ENCODE measurements at regions not wholly inside any gene's neighbourhood (a gene's known extent, or its start where the extent isn't known, plus 50 kb on each side); places are given as distances from the start of the nearest gene placed in this dataset.
"Not testable (repeated sequence)": the region's sequence is repeated elsewhere in the genome, so short reads cannot be mapped to it uniquely, and the experiment has no call there.

- DNase-seq = no peak
These were observed 187.8 kb downstream of the ZNF516 start for GRCh38 chr18:76307293-76307690.

DNA sequence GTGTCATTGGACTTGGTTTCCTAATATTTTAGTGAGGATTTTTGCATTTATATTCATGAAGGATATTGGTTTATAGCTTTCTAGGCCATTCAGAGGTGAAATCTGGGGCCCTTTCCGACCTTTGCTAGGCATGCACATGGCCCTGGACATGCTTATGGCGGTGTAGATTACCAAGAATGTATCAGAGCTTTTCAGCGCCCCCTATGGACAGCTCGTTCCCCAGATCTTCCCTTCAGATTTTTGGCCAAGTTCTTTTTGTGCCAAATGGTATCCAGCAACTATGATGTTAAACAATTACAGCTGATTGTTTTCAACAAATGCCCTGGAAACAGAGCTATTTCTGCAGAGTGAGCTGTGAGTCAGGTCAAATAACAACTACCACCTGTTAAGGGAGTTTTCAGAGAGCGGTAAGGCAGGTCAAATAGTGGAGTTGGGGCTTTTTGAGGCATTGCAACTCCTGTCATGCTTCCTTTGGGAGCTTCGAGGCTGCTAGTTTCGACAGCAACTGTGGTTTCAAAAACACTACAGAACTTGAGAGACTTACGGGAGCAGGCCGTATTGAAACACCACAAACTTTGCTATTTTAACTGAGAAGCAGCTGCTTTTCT is 188.3 kb downstream of the ZNF516 start:
- no peak for DNase-seq

DNA sequence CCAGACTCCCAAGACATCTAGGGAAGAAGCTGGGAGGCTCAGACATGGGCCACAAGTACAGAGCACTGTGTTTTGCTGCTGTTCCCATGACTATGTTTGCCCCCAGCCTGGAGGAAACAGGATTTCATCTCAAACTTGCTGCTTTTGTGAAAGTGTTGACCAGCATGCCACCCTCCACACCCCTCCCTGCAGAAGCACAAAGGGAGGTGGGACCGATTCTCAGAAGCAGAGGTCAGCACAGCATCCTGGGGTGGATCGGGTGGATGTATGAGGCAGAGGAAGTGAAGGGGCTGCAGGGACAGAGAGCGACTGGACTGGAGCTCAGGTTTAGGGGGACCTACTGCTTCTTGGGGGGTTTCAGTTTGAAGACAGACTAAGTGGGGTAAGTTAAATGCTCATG is 209.2 kb downstream of the ZNF516 start:
- no peak for DNase-seq

GRCh38 chr18:76281565-76281964 is 213.5 kb downstream of the ZNF516 start:
- DNase-seq = no peak

DNA sequence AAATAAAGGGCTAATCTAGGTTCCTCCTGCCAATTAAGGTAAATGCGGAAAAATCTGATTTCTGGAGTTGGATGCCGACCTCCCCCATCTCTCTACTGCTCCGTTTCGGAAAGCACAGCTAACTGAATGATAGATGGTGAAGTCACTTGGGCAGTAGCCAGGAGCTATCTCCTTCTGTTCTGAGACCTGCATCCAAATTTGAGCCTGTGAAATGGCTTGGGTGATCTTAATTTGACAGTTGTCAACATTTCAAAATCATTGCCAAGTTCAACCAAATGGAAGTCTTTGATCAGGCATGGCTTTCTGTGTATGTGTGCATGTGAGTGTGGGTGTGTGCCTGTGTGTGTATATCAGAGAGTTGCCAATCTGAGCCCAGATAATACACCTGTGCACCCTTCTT is 217.2 kb downstream of the ZNF516 start:
- DNase-seq = no peak

- DNase-seq = no peak
These were observed 219.2 kb downstream of the ZNF516 start for GRCh38 chr18:76275727-76276313.

DNA sequence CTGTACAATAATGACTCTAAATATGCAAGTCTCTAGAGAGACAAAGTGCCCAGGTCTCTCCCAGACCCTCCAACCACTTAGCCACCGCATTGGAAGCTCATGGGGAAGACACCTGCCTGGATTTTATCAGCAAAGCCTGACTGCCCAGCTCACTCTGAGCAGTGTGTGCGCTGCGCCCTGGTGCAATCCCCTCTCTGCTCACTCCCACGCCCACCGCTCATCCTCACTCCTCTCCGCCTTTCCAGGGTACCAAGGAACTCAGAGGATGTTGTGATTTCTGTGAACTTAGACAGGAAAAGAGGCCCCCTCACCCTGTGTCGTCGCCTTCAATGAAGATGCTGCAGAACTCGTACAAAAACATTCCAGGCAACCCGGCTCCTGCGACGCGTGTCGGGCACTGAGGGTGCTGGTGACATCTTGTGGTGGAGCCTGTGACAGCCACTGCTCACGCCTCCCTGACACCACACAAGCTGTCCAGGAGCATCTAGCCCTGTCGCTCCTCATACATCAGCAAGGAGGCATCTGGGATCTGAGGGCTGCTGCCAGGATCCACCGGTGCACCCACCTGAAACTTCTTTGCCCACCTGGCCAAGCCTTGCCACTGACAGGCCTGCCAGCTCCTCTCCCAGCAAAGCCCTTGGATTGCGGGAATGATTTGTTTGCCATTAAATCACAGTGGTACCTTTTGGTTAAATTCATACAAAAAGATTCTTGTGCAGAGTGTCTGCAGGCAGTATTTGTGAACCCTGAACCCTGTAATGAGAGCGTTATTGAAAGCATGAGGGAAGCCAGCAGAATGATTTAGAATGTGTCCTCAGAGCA is 220.4 kb downstream of the ZNF516 start:
- peak; percentile 82 for DNase-seq

DNA sequence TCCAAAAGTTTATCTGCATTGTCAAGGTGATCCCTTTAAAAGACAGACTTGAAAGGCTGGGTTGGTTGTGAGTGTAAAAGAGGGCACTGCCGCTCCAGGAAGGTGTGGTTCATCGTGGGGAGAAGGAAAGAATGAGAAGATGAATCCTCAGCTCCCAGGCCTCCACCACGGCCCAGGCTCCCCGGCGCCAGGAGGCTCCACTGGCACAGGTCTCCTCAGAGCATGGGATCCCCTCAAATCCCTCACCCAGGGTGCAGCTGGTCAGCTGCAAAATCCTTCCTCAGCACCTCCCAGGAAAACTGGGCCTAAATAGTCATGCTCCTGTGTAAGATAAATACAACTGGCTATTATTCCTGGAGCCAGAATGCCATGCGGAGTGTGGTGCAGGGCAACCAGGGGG is 221.1 kb downstream of the ZNF516 start:
- DNase-seq = no peak

DNA sequence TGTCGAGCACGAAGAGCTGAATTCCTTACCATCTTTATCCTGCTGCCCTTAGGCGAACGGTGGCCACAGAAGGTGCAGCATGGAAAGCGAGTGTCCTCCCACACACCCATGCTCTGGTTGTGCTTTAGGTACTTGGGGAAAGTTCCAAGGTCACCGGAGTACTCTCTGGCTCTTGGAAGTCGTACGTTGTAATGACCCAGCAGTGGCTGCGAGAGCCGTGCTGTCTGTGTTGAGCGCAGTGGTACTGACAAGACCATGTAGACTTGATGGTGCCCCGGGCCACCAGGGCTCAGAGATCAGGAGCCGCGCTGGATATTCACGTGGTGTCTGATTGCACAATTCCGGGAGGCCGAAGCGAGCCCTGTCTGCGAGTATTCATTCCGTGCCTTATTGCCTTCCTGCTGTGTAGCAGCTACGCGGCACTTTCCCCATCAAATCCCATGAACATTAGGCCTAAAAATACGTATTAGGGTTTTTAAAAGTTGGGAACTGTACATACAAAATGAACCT is 222.0 kb downstream of the ZNF516 start:
- DNase-seq = no peak

DNA sequence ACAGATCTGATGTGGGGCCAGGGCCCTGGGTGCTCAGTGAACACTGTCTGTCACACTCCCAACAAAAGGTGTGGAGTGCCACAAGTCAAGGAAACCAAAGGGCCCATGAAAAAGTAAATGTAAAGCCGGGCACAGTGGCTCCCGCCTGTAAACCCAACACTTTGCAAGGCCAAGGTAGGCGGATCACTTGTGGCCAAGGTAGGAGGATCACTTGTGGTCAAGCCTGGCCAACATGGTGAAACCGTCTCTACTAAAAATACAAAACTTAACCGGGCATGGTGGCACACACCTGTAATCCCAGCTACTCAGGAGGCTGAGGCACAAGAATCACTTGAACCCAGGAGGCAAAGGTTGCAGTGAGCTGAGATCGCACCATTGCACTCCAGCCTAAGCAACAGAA is 227.6 kb downstream of the ZNF516 start:
- DNase-seq = not testable (repeated sequence)

DNA sequence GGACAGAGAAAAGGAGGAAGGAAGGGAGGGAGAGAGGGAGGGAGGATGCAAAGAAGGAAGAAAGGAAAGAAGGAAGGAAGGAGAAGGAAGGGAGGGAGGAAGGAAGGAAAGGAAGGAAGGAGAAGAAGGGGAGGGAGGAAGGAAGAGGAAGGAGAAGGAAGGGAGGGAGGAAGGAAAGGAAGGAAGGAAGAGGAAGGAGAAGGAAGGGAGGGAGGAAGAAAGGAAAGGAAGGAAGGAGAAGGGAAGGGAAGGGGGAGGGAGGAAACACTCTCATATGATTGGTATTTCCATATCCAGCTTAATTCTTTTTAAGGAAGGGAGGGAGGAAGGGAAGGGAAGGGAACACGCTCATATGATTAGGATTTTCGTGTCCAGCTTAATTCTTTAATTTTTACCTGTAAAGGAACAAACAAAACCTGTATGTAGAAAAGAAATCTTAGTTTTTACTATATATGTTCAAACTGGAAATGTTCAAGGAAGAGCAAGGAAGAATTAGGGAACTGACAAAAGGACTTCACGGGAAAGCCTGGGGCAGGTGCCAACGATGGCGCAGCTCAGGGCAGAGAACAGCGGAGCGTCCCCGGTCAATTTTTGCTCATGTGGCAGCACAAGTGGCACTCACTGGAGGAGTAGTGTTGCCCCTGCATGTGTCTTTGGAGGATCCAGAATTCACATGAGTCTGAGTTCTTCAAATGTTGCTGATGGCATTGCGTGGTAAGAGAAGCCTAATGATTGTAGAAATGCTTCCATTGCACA is 228.6 kb downstream of the ZNF516 start:
- no peak for DNase-seq

DNA sequence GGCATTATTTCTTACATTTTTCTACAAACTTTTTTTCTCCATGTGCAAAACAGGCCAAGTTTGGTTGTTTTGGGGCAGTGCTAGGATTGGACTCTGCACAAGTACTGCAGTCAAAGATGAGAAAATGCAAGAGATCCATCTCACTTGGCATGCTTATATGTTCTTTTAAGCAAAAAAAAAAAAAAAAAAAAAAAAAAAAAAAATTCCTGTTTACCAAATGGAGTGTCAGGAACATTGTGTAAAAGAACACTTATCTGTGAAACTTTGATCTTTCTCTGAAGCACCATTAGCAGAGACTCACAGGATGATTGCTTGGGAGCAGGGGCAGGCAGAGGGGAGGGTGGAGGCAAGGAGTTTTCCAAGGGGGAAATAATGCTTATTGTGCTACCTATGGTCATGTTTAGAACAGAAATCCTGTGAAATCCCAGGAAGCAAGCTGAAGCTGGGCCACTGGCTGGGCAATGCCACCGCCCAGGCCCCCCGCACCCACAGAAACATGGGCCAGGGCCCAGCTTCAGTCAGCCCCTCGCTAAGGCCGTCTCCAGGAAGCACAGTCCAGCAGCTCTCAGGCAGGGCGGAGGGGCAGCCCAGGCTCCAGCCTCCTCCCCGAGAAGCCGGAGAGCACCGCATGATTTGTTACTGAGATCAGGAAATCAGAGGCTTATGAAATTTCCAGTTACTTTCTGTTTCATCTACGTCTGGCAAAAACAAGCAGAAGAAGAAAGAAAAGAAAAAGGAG is 229.4 kb downstream of the ZNF516 start:
- DNase-seq = no peak

DNA sequence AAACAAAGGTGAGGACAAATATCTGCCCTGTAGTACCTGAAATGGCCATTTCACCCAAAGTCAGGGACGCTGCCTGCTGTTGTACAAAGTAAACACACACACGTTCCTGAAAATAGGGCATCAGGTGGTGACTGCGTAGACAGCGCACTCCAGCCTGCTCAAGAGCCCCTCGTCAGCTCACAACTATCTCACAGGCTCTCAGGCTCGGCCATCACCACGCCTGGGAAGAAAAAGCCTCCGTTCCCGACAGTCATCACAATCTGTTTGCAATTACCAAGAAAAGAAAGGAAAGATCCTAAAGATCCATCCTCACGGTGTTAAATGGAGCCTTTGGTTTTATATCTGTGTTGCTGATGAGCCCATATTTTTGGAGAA is 230.2 kb downstream of the ZNF516 start:
- DNase-seq = no peak

- DNase-seq = no peak
These were observed 230.7 kb downstream of the ZNF516 start for GRCh38 chr18:76264198-76264875.

DNA sequence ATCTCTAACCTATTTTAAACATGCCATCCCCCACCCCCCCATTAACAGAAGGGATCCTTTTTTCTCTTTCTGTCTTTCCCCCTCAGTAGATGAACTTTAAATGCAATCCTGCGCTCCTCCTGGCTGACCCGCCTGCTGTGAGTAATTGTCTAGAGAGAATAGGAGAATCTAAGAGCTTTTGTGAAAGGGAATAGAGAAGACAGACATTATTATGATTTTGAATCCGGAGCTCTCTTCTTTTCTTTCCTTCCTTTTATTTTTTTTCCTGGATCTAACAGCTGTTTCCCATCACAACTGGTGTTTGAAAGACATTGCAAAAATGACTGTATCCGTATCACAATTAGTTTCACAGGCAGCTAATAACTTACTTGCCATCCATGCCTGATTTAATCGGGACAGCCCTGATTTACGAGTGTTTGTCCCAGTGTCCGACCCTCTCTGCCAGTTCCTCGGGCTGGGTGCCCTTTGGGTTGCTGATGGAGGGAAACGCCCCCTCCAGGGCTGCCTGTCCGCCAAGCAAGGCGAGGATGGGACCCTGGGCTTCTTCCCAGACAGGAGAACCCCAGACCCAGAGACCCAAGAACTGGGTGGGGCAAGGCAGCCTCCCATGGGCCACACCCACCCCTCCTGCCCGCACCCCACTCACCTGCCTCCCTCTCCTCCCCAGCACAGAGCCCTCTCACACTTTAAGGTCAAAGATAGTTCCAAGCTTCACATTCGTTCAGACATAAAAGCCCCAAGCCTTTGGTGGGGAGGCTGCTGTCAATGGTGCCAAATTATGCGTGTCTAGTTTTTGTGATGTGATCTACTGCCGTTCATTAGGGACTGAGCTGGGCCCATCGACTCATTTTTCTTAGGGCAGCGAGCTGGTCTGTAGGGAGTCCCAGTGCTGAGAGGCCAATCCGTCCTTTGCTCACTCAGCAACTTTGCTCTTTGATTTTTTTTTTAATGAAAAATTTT is 231.7 kb downstream of the ZNF516 start:
- DNase-seq = peak; percentile 83

- no peak for DNase-seq
These were observed 234.0 kb downstream of the ZNF516 start for GRCh38 chr18:76260941-76261472.

DNA sequence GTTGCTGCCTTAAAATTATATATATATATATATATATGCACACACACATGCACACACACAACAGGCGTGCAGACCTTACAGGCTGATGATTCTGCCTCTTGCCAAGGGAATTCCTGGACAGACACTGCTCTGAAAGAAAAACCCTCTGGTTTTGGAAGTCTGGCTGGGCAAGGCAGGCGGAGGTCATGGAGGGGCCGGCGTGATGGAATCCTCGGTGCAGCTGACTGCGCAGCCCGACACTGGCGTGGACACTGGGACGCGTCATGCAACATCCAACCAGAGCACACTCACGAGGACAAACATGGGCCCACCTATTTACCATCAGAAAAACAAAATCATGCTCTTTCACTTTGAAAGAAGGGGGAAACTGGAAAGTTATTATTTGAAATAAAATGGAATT is 235.3 kb downstream of the ZNF516 start:
- DNase-seq = no peak

DNA sequence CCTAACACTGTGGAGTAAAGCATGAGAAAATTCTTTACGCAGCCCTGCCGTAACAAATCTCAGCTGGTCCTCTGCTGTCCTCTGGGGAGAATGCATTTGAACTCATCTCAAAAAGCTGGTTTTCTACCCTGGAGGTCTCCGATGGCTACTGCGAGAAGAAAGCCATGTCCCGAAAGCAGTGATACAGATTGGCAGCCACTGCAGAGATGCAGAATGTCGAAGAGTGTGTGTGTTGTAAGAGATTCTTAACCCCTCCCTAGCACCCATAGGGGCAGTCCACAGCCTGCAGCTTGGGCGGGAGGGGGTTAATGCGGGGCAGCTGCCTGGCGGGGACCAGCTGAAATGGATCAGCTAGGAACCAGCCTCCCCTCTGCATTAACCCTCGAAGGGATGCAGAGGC is 235.9 kb downstream of the ZNF516 start:
- no peak for DNase-seq

DNA sequence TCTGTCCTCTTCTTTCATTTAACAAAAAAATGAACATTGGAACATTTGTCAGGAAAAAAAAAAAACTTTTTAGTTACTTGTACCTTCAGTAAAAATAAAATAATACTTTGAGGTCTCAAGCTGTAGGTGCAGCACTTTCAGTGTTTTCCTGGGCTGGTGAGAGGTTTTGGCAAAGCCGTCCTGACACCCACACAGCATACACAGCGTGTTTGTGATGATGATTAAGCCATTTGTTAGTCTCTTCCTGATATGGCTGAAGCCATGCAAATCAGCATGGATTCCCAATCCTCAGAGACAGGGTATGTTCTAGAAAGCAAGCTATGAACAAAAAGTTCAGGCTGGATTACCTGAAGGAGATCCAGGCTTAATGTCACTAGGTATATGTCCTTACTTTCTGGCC is 236.8 kb downstream of the ZNF516 start:
- DNase-seq = no peak

DNA sequence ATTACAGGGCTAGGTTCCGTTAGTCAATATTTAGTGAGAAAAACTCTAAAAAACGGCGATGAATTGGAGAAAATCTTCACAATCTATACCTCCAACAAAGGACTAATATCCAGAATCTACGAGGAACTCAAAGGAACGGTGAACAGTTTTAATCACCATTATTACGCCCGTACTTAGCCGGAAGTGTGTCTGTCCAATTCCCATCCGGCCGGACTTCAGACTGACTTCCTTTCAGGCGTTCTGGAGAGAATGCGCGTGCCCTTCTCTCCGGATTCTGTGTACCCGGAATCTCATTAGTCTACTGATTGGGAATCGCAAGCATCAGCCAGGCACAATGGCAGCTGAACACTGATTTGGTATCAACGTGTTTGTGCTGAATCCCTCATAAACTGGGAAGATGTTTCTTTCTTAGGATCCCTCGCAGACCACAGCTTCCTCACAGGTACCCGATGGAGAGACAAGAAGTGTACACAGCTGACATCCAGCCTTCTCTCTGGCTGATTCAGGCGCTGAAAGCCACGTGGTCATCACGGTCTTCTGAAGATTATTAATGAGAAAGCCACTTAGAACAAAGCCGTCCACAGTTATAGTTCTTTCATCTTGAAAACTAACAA is 239.9 kb downstream of the ZNF516 start:
- DNase-seq = no peak
